ENCODE measurements at regions not wholly inside any gene's neighbourhood (a gene's known extent, or its start where the extent isn't known, plus 50 kb on each side); places are given as distances from the start of the nearest gene placed in this dataset.

GRCh38 chr9:120291050-120291449 is 288.9 kb downstream of the CDK5RAP2 start:
- no peak for DNase-seq

DNA sequence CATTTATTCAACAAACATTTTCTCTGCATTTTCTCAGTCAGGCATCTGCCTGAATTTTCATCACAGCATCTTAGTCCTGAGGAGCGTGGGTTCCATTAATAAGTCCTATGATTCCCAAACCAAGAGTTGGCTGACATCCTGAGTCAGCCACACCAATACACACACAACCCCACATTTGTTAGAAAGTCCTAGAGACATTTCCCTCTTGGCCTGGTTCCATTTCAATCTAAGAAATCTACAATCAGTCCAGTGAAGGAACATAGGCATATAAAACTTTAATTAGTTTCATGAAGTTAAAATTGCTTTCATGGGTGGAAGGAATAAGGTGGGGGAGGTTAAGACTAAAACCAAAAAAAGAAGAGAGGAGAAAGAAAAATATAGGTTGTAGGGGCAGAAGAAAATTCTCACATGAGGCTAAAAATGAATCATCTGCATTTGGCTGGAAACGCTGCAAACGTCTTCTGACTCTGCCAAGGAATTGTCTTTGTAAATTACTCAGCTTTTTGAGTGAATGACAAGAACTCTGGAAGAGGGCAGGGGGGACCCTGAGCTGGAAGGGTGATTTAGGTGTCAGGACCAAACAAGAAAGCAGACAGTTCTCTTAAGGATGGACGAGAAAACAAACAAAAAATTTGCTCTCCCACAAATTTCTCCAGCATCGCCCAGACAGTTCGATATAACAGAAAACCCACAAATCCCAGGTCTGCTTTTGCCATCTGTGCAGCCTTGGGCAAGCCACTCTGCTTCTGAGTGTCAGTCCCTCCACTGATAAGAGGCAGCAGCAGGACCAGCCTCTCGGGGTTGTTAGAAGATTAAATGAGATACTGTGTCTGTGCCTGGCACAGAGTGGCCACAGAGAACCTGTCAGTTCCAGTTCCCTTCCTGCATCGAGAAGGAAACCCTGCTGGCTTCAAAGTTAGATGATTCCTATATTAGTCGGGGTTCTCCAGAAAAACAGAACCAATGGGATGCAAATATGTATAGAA is 289.7 kb downstream of the CDK5RAP2 start:
- DNase-seq = no peak

DNA sequence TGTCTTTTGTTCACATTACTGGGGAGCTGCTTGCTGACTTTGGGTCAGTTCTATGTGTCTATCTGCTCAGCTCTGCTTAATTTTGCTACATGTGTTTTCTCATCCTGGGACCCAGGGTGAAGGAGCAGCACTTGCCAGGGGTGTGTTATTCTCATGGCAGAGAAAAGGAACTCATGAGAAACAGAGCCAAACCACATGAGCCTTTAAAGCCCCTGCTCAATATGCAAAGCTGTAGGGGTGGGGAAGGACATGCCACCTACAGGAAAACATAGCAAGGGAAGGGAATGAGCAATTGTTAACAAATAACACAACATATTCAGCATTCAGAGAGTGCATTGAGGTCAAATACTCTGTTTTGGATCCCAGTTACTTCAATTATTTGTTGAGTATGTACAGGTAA is 290.9 kb downstream of the CDK5RAP2 start:
- DNase-seq = no peak

DNA sequence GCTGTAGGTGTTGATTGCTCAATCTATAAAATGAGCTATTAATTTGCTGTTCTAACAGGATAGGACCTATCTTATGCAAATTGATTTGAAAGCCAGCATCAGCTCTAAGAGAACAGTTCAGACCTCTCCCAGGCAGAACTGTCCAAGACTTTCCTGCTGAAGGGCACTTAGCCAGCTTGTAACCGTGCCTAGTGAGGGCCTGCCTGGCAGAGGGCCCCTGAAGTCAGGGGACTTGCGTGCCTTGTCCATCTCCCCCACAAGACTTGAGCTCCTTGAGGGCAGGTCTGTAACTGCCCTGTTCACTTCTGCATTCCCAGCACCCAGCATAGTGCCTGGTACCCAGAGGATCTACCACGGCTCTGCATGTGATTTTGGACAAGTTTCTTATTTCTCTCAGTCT is 293.4 kb downstream of the CDK5RAP2 start:
- DNase-seq = no peak

GRCh38 chr9:120284821-120285220 is 295.1 kb downstream of the CDK5RAP2 start:
- DNase-seq = no peak

DNA sequence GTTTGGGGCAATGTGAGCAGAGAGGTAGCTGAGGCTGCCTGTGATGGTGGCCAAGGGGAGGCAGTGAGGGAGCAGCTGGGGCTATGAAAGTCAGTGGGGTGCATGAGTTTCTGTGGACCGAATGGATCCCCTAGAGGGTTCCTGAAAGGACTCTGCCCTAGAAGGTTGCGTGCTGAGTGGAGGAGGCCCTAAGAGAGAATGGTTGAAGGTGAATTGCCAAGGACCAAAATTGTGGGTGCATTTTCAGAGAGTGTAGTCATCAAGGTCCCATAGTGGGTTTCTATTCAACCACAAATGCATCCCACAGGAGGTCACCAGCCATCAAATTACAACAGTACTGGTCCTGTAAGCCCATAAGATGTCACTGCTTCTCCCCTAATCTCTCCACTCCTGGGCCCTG is 298.3 kb downstream of the CDK5RAP2 start:
- no peak for DNase-seq

GRCh38 chr9:120267929-120268328 is 312.0 kb downstream of the CDK5RAP2 start:
- no peak for DNase-seq

- DNase-seq = no peak
These were observed 314.2 kb downstream of the CDK5RAP2 start for GRCh38 chr9:120265791-120266190.

DNA sequence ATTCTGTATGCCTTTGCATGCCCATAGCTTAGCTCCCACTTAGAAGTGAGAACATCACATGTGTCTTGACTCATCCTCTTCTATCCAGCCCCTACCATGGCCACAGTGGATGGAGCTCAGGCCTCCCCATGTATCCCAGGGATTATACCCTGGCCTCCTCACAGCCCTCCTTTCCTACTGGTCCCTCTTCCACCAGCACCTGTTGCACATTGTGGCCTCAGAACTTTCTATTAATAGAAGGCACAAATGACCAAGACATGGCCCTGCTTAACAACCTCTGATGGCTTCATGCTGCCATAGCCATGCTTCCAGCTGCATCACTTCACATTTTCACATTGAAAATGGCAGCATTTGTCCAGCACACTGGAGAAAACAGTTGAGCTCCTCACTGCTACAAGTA is 315.4 kb downstream of the CDK5RAP2 start:
- DNase-seq = no peak

GRCh38 chr9:120263836-120264235 is 316.1 kb downstream of the CDK5RAP2 start:
- no peak for DNase-seq

GRCh38 chr9:120261419-120261818 is 318.5 kb downstream of the CDK5RAP2 start:
- no peak for DNase-seq

DNA sequence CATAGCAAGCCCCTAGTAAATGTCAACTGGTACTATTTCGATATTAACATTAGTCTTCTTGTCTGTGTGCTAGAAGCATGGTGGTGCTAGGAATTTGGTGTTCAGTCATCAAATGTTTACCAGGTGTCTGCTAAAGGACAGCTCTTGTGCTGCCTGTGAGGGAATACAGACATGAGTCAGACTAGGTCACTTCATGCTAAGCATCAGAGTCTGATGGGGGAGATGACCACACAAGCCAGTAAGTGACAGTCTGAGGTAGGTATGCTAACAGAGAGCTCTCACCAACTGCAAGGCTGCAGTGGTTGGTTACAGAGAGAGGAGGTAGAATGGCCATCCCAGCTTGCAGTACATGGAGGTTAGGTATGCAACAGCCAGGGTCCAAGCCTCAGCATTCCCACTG is 320.9 kb downstream of the CDK5RAP2 start:
- no peak for DNase-seq

DNA sequence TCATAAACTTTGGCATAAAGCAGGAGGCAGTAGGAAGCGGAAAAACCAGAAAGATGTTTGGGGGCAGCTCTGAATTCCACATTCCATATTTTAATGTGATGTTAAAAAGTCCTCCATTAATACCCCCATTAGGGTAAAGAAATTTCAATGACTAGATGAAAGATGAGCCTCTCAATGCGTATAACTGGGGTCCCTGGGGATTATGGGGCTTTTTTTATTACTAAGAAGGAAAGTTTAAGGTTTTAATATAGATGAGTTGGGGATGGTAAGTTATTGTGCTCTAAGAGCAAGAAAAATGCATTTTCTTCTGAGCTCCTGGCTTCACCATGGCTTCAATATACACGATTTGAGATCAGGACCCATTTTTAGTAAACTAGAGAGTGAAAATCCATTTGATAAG is 321.9 kb downstream of the CDK5RAP2 start:
- no peak for DNase-seq

GRCh38 chr9:120257483-120257882 is 322.5 kb downstream of the CDK5RAP2 start:
- no peak for DNase-seq

DNA sequence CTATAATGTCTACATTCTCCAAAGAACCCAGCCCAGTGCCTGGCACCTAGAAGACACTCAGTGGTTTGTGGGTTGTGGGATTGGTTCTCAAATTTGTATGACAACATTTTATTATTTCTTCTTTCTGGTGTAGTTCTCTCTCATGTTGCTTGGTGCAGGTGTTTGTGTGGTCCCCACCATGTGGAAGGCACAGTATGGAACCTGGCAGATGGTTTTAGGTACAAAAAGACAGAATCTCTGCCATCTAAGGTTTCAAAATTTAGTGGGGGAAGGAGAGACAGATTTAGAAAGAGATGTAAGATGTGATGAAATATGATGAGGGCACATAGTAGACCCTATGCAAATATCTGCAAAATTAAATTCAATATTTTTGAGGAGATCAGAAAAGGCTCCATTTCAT is 323.8 kb downstream of the CDK5RAP2 start:
- no peak for DNase-seq

DNA sequence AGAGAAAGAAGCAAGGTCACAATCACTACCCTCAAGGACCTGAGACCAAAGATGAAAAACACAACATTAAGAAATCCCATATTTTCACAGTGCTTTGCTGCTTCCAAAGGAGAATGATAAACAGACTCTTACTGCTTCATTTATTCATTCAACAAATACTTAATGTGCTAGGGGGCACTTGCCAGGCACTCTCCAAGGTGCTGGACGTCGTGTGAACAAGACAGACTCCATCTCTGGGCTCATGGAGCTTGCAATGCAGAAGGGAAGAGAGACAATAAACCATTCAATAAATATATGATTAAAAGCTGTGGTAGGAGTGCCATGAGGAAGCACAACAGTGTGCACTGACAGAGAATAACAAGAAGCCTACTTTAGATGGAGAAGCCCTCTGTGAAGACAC is 327.7 kb downstream of the CDK5RAP2 start:
- no peak for DNase-seq

DNA sequence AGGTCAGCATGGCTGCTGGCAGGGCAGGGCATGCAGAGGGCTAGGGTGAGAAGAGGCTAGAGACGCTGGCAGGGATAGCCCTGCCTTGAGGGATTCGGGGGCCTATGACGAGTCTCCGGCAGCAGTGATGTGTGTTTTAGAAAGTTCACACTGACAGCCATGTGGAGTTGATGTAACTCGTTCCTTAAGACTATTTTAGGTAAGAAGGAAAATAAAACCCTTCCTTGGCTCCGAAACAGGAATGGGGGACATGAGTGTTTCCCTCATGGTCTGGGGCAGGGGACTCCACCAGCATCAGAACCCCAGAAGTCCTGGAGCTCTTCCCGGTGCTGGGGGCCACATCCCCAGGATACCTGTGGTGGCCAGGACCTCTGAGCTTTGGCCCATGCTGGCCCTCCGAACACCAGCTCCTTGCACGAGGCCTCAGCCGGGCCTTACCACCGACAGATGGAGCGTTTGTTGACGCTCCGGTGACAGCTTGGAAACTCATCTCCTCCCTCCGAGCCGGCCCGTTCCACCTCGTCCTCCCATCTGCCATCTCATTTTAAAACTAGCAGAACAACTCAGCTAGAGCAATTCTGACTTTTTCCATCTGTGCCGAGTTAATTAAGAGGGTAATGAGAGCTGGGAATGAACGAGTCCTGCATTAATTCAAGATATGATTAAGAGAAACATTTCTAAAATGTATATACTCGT is 337.7 kb downstream of the CDK5RAP2 start:
- no peak for DNase-seq

DNA sequence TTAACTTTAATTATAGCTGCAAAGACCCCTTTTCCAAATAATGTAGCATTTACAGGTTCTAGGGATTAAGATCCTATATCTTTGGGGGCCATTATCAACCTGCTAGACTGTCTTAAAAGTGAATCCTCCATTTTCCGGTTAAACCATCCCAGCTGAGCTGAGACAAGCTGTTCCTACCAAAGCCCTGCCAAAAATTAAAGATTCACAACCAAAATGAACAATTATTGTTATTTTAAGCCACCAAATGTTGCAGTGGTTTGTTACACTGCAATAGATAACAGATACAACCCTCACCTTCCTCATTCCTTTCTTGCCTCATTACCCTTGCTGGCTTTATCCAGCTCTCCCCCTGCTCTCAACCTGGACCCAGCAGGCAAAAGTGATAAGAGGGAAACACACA is 343.4 kb downstream of the CDK5RAP2 start:
- no peak for DNase-seq

DNA sequence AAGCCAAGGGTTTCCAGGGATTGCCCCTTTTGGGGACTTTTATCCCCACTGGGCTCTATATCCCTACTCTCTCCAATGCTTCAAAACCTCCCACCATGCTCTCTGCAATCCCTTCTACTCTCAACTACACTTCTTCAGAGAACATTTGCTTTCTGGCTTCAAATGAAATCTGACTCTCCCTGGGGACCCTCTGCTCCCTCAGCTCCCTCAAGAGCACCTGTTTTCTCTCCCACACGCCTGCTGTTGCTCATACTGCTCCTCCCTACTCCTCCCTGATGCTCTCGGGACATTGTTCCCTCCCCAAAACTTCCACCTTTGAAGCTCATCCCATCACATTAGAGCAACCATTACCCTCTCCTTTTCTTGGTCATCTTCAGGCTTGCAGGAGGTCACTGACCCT is 344.9 kb downstream of the CDK5RAP2 start:
- DNase-seq = peak in 1 of 2 experiments; percentile 50

- no peak for DNase-seq
These were observed 349.7 kb downstream of the CDK5RAP2 start for GRCh38 chr9:120230227-120230626.

DNA sequence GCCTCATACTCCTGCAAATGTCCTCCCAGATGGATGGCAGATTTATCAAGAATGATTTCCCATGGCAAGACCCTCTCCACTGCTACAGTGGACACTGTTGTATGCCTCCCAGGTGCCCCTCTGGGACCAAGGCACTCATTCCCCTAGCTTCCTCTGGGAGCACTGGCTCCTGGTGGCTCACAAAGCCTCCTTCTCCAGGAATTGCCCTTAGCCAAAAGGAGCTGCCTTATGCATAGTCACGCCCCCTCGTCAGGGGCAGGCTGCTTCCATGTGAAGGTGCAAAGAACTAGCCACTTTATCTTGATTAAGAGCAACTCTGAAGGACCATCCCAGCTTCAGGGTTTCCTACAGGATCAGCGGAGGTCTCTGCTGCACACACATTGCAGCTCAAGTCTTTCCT is 358.1 kb downstream of the CDK5RAP2 start:
- no peak for DNase-seq

- DNase-seq = peak in 1 of 2 experiments; percentile 1
These were observed 365.6 kb downstream of the CDK5RAP2 start for GRCh38 chr9:120214332-120214731.

DNA sequence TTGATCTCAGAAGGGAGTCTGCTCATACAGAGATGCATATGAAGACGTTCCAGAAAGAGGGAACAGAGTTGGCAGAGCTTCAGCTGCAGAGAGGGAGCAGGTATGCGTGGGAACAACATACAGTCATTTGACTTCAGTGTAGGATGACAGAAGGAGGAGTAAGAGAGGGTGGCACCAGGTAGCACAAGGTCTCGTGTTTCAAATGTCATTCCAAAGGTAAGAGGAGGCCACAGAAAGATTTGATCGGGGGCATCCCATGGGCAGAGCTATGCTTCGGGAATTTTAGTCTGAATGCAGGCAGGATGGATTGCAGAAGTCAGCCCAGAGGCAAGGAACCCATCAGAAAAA is 367.1 kb downstream of the CDK5RAP2 start:
- no peak for DNase-seq

GRCh38 chr9:120212153-120212852 is 367.7 kb downstream of the CDK5RAP2 start:
- no peak for DNase-seq

Data from NCI-H526 (cell line).